Neural crest cell (in vitro differentiated cells): ENCODE measurements at regions not wholly inside any gene's neighbourhood (a gene's known extent, or its start where the extent isn't known, plus 50 kb on each side); places are given as distances from the start of the nearest gene placed in this dataset.
"Not testable (repeated sequence)": the region's sequence is repeated elsewhere in the genome, so short reads cannot be mapped to it uniquely, and the experiment has no call there.

Experiments used
- DNase-seq: peaks from one replicate; pipeline ENCODE4 v3.0.0; 2021; ENCODE audit warnings: low read depth, mixed read lengths, low spot score
- H3K27ac Mint-ChIP-seq: one replicate; pipeline ENCODE4 v1.8.0; 2021; ENCODE audit warnings: mild to moderate bottlenecking, mixed read lengths; ENCODE audit not compliant: unreplicated experiment
- H3K27me3 Mint-ChIP-seq: 2 replicates; pipeline ENCODE4 v1.8.0; 2021; ENCODE audit warnings: low read depth, mild to moderate bottlenecking, mixed read lengths
- H3K36me3 Mint-ChIP-seq: 2 replicates; pipeline ENCODE4 v1.8.0; 2021; ENCODE audit warnings: low read depth, mild to moderate bottlenecking, mixed read lengths
- H3K4me1 Mint-ChIP-seq: 2 replicates; pipeline ENCODE4 v1.8.0; 2021; ENCODE audit warnings: mixed read lengths
- H3K4me3 Mint-ChIP-seq: one replicate; pipeline ENCODE4 v1.8.0; 2021; ENCODE audit warnings: mild to moderate bottlenecking, mixed read lengths
- H3K9me3 Mint-ChIP-seq: 2 replicates; pipeline ENCODE4 v1.8.0; 2021; ENCODE audit warnings: mixed read lengths
- CTCF ChIP-seq: fragments of 200-600 bp; sonication (generic); conservative IDR thresholded peaks from 2 replicates; pipeline ENCODE4 v1.5.0; 2021; ENCODE audit warnings: antibody characterized with exemption, mild to moderate bottlenecking

- no peaks in the 10 kb centered on the region for H3K9me3 Mint-ChIP-seq
- no peak for DNase-seq
- no peak overlapping the region for H3K27ac Mint-ChIP-seq
- H3K27me3 Mint-ChIP-seq, result no peaks in the 10 kb centered on the region
- no peaks in the 10 kb centered on the region for H3K4me1 Mint-ChIP-seq
- H3K4me3 Mint-ChIP-seq, result no peak overlapping the region
- no peaks in the 10 kb centered on the region for H3K36me3 Mint-ChIP-seq
- no peak for TF ChIP-seq CTCF
These were observed 263.2 kb downstream of the KCNJ3 start for GRCh38 chr2:154961676-154962075.

GRCh38 chr2:154960802-154961583, 262.5 kb downstream of the KCNJ3 start:
- Mint-ChIP-seq H3K27me3 (no peaks in the 10 kb centered on the region), H3K4me3 (no peak overlapping the region), H3K27ac (no peak overlapping the region), H3K4me1 (no peaks in the 10 kb centered on the region), H3K9me3 (no peaks in the 10 kb centered on the region), H3K36me3 (no peaks in the 10 kb centered on the region)
- no peak for DNase-seq
- TF ChIP-seq CTCF, result no peak

- no peak for TF ChIP-seq CTCF
- Mint-ChIP-seq H3K9me3 (no peaks in the 10 kb centered on the region), H3K36me3 (no peaks in the 10 kb centered on the region), H3K4me3 (no peak overlapping the region), H3K27me3 (no peaks in the 10 kb centered on the region), H3K27ac (peak overlapping the region; percentile 55), H3K4me1 (peaks cover 8% of the 10 kb centered on the region)
- DNase-seq, result no peak
These were observed 254.0 kb downstream of the KCNJ3 start for GRCh38 chr2:154952346-154952980.

- not testable (repeated sequence) for H3K4me1 Mint-ChIP-seq, H3K36me3 Mint-ChIP-seq, H3K9me3 Mint-ChIP-seq, H3K27ac Mint-ChIP-seq, H3K4me3 Mint-ChIP-seq, H3K27me3 Mint-ChIP-seq, DNase-seq
These were observed 248.9 kb downstream of the KCNJ3 start for GRCh38 chr2:154947416-154947815.

- Mint-ChIP-seq H3K27ac (no peak overlapping the region), H3K9me3 (no peaks in the 10 kb centered on the region), H3K4me3 (no peak overlapping the region), H3K36me3 (no peaks in the 10 kb centered on the region), H3K27me3 (no peaks in the 10 kb centered on the region), H3K4me1 (no peaks in the 10 kb centered on the region)
- no peak for TF ChIP-seq CTCF
- no peak for DNase-seq
These were observed 247.5 kb downstream of the KCNJ3 start for GRCh38 chr2:154945984-154946383.

GRCh38 chr2:154941379-154941778, 242.9 kb downstream of the KCNJ3 start:
- Mint-ChIP-seq H3K36me3 (no peaks in the 10 kb centered on the region), H3K27ac (no peak overlapping the region), H3K4me3 (no peak overlapping the region), H3K9me3 (no peaks in the 10 kb centered on the region), H3K27me3 (no peaks in the 10 kb centered on the region), H3K4me1 (no peaks in the 10 kb centered on the region)
- no peak for TF ChIP-seq CTCF
- no peak for DNase-seq
